ENCODE measurements at regions not wholly inside any gene's neighbourhood (a gene's known extent, or its start where the extent isn't known, plus 50 kb on each side); places are given as distances from the start of the nearest gene placed in this dataset.

DNA sequence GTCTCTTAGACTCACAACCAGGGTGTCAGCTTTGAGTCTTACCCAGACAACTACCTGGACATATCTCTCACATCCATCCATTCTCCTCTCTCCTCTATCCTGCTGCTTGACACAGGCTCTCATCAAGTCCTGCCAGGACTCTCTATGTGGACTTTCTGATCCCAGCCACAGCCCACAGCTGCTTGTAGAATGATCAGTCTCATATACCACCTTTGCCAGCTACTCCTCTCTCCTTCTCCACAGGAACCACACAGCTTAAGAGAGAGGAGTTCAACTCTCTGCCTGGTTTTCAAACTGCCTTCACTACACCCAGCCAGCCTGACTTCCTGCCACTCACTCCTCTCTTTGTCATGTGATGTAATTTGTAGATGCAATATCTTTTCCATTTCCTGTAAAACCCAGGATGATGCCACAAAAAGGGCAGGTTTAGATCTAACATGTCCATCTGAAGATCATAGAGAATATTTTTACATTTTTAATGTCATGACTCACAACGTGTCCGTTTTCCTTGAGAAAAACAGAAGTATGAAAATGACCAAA, 154.0 kb downstream of the RAB11FIP2 start:
- intact Hi-C loops (cut with DNase I, micrococcal nuclease): no loop called here
- POLR2A ChIA-PET: no interaction called here
- ATAC-seq (peak; percentile 36), DNase-seq (no peak)
- Mint-ChIP-seq H3K27ac (no peak overlapping the region), H3K4me3 (no peak overlapping the region), H3K4me1 (peaks cover 5% of the 10 kb centered on the region), H3K9me3 (ENCODE audit: low read depth) (no peaks in the 10 kb centered on the region), H3K27me3 (peaks cover 15% of the 10 kb centered on the region), H3K36me3 (ENCODE audit: low read depth) (no peaks in the 10 kb centered on the region)
- CTCF ChIA-PET: no interaction called here

GRCh38 chr10:117894339-117894738, 152.4 kb downstream of the RAB11FIP2 start:
- no peak overlapping the region for H3K27ac Mint-ChIP-seq
- H3K9me3 Mint-ChIP-seq (ENCODE audit: low read depth): no peaks in the 10 kb centered on the region
- peaks cover 5% of the 10 kb centered on the region for H3K4me1 Mint-ChIP-seq
- ChIA-PET POLR2A (no interaction called here), CTCF (interaction anchor here (1.0 kb wide), 1 partner anchor 130 kb away, joined by 3 read pairs; no protein-coding TSS in a partner anchor)
- ATAC-seq (no peak), DNase-seq (no peak)
- H3K27me3 Mint-ChIP-seq: peaks cover 15% of the 10 kb centered on the region
- no peaks in the 10 kb centered on the region for H3K36me3 Mint-ChIP-seq (ENCODE audit: low read depth)
- no peak overlapping the region for H3K4me3 Mint-ChIP-seq
- intact Hi-C loops (cut with DNase I, micrococcal nuclease): no loop called here

- Mint-ChIP-seq H3K36me3 (ENCODE audit: low read depth) (no peaks in the 10 kb centered on the region), H3K4me3 (no peak overlapping the region), H3K4me1 (peaks cover 5% of the 10 kb centered on the region), H3K27ac (no peak overlapping the region), H3K9me3 (ENCODE audit: low read depth) (no peaks in the 10 kb centered on the region), H3K27me3 (peaks cover 13% of the 10 kb centered on the region)
- CTCF ChIA-PET: interaction anchor here (0.8 kb wide), 1 partner anchor 15 kb away, joined by 3 read pairs; no protein-coding TSS in a partner anchor
- intact Hi-C loops (cut with DNase I, micrococcal nuclease): no loop called here
- DNase-seq (no peak), ATAC-seq (no peak)
- POLR2A ChIA-PET: no interaction called here
These were observed 150.2 kb downstream of the RAB11FIP2 start for GRCh38 chr10:117896517-117896916.

DNA sequence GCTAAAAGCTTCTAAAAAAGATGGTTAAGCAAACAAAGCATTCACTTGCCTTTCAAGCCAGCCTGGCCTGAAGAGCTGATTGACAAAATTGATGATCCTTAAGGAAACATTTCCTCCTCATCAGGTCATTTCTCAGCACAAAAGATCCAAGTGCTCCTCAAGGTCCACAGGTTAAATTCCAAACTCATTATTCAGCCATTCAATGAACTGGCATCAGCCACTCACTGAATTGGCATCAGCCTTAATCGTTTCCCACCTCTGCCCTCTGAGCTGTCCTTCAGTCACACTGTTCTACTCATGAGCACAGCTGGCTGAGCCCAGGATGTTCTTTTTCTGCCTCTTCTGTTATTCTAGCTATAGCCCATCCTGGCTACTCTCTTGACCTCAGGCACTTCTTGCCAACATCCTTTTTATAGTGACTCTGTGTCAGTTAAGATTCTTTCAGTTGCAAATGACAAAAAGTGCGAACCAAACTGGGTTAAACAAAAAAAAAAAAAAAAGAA, 147.5 kb downstream of the RAB11FIP2 start:
- intact Hi-C loops (cut with DNase I, micrococcal nuclease): no loop called here
- Mint-ChIP-seq H3K36me3 (ENCODE audit: low read depth) (no peaks in the 10 kb centered on the region), H3K27me3 (peaks cover 16% of the 10 kb centered on the region), H3K4me3 (no peak overlapping the region), H3K27ac (no peak overlapping the region), H3K9me3 (ENCODE audit: low read depth) (no peaks in the 10 kb centered on the region), H3K4me1 (no peaks in the 10 kb centered on the region)
- ChIA-PET CTCF (interaction anchor here (0.5 kb wide), 1 partner anchor 461 kb away, joined by 3 read pairs; no protein-coding TSS in a partner anchor), POLR2A (no interaction called here)
- ATAC-seq (no peak), DNase-seq (no peak)

DNA sequence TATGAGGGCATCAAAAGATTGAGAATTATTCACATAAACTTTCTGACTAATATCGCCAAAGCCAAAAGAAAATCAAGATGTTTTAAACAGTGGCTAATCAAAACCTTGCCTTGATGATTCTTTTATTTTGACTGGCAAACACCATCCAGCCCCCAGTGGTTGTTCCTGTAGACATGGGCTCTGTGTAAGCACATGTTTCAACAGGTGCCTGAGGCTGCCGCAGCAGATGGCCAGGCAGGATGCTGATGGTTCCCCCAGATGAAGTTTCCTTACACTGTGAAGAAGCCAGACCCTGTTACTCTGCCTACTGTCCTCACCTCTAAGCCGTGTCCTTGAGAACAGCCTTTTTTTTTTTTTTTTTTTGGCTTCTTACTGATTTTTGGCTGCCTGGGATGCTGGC, 146.5 kb downstream of the RAB11FIP2 start:
- H3K27me3 Mint-ChIP-seq: peaks cover 22% of the 10 kb centered on the region
- no peak for DNase-seq
- ChIA-PET POLR2A (no interaction called here), CTCF (no interaction called here)
- no peaks in the 10 kb centered on the region for H3K9me3 Mint-ChIP-seq (ENCODE audit: low read depth)
- intact Hi-C loops (cut with DNase I, micrococcal nuclease): no loop called here
- no peaks in the 10 kb centered on the region for H3K4me1 Mint-ChIP-seq
- no peak overlapping the region for H3K27ac Mint-ChIP-seq
- no peak for ATAC-seq
- H3K4me3 Mint-ChIP-seq: no peak overlapping the region
- no peaks in the 10 kb centered on the region for H3K36me3 Mint-ChIP-seq (ENCODE audit: low read depth)

GRCh38 chr10:117903854-117904253, 142.9 kb downstream of the RAB11FIP2 start:
- ATAC-seq (no peak), DNase-seq (no peak)
- no peak overlapping the region for H3K4me3 Mint-ChIP-seq
- H3K36me3 Mint-ChIP-seq (ENCODE audit: low read depth): no peaks in the 10 kb centered on the region
- ChIA-PET CTCF (interaction anchor here (0.7 kb wide), 1 partner anchor 189 kb away, joined by 3 read pairs; no protein-coding TSS in a partner anchor), POLR2A (no interaction called here)
- intact Hi-C loops (cut with DNase I, micrococcal nuclease): no loop called here
- H3K27ac Mint-ChIP-seq: no peak overlapping the region
- H3K9me3 Mint-ChIP-seq (ENCODE audit: low read depth): no peaks in the 10 kb centered on the region
- no peaks in the 10 kb centered on the region for H3K4me1 Mint-ChIP-seq
- peaks cover 27% of the 10 kb centered on the region for H3K27me3 Mint-ChIP-seq

- Mint-ChIP-seq H3K4me1 (no peaks in the 10 kb centered on the region), H3K9me3 (ENCODE audit: low read depth) (no peaks in the 10 kb centered on the region), H3K36me3 (ENCODE audit: low read depth) (no peaks in the 10 kb centered on the region), H3K4me3 (no peak overlapping the region), H3K27me3 (peaks cover 27% of the 10 kb centered on the region), H3K27ac (no peak overlapping the region)
- DNase-seq: no peak
- ChIA-PET CTCF (interaction anchor here (0.6 to 0.7 kb wide), 2 partner anchors 304 to 643 kb away, joined by 3 read pairs; no protein-coding TSS in a partner anchor), POLR2A (no interaction called here)
- ATAC-seq: no peak
- intact Hi-C loops (cut with DNase I, micrococcal nuclease): no loop called here
These were observed 141.3 kb downstream of the RAB11FIP2 start for GRCh38 chr10:117905404-117905803.

DNA sequence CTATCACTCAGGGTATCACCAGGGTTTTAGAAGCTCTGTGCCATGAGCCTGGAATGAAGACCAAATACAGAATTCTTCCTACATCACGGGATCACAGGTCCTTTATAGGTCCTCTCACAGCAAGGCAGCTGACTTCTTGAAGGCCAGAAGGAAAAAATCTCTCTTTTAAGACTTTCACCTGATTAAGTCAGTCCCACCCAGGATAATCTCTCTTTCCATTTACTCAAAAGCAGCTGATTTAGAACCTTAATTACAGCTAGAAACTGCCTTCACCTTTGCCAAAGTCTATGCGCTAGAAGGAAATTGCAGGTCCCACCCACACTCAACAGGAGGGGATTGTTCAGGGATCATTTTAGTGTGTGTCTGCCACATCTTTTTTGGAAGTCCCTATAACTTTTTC, 135.1 kb downstream of the RAB11FIP2 start:
- ChIA-PET POLR2A (no interaction called here), CTCF (interaction anchor here (0.7 to 1.1 kb wide), 3 partner anchors 8 to 143 kb away, joined by 3 to 4 read pairs (median 3); no protein-coding TSS in a partner anchor)
- no peak overlapping the region for H3K4me3 Mint-ChIP-seq
- H3K4me1 Mint-ChIP-seq: no peaks in the 10 kb centered on the region
- no peaks in the 10 kb centered on the region for H3K36me3 Mint-ChIP-seq (ENCODE audit: low read depth)
- H3K9me3 Mint-ChIP-seq (ENCODE audit: low read depth): no peaks in the 10 kb centered on the region
- DNase-seq (no peak), ATAC-seq (no peak)
- H3K27me3 Mint-ChIP-seq: peaks cover 30% of the 10 kb centered on the region
- no peak overlapping the region for H3K27ac Mint-ChIP-seq
- intact Hi-C loops (cut with DNase I, micrococcal nuclease): no loop called here

- intact Hi-C loops (cut with DNase I, micrococcal nuclease): no loop called here
- Mint-ChIP-seq H3K27me3 (peaks cover 25% of the 10 kb centered on the region), H3K9me3 (ENCODE audit: low read depth) (no peaks in the 10 kb centered on the region), H3K4me1 (no peaks in the 10 kb centered on the region), H3K27ac (no peak overlapping the region), H3K4me3 (no peak overlapping the region), H3K36me3 (ENCODE audit: low read depth) (no peaks in the 10 kb centered on the region)
- no peak for ATAC-seq
- ChIA-PET POLR2A (no interaction called here), CTCF (no interaction called here)
- DNase-seq: no peak
These were observed 132.4 kb downstream of the RAB11FIP2 start for GRCh38 chr10:117914334-117914733.

- intact Hi-C loops (cut with DNase I, micrococcal nuclease): no loop called here
- H3K9me3 Mint-ChIP-seq (ENCODE audit: low read depth): no peaks in the 10 kb centered on the region
- H3K4me3 Mint-ChIP-seq: no peak overlapping the region
- ChIA-PET CTCF (no interaction called here), POLR2A (no interaction called here)
- DNase-seq (no peak), ATAC-seq (no peak)
- no peak overlapping the region for H3K27ac Mint-ChIP-seq
- no peaks in the 10 kb centered on the region for H3K4me1 Mint-ChIP-seq
- no peaks in the 10 kb centered on the region for H3K36me3 Mint-ChIP-seq (ENCODE audit: low read depth)
- peaks cover 5% of the 10 kb centered on the region for H3K27me3 Mint-ChIP-seq
These were observed 125.8 kb downstream of the RAB11FIP2 start for GRCh38 chr10:117920956-117921355.

DNA sequence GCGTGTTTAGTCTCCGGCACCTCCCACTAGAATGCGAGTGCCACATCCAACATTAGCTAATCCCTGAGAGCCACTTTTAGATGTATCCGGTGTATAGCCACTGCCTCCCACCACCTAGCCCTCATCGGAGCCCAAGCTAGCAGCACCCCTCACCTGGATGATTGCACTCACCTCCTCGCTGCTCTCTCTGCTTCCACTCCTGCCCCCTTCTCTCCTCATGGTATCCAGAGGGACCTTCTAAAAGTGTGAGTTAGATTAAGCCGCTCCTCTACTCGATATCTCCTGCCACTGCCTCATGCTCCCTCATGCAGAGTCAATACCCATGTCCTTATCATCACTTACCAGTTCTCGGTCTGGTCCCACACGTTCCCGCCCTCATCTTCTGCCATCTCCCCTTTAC, 125.3 kb downstream of the RAB11FIP2 start:
- ChIA-PET POLR2A (no interaction called here), CTCF (no interaction called here)
- Mint-ChIP-seq H3K27ac (no peak overlapping the region), H3K4me3 (no peak overlapping the region), H3K9me3 (ENCODE audit: low read depth) (no peaks in the 10 kb centered on the region), H3K36me3 (ENCODE audit: low read depth) (no peaks in the 10 kb centered on the region), H3K4me1 (no peaks in the 10 kb centered on the region), H3K27me3 (peaks cover 3% of the 10 kb centered on the region)
- DNase-seq (no peak), ATAC-seq (no peak)
- intact Hi-C loops (cut with DNase I, micrococcal nuclease): no loop called here

DNA sequence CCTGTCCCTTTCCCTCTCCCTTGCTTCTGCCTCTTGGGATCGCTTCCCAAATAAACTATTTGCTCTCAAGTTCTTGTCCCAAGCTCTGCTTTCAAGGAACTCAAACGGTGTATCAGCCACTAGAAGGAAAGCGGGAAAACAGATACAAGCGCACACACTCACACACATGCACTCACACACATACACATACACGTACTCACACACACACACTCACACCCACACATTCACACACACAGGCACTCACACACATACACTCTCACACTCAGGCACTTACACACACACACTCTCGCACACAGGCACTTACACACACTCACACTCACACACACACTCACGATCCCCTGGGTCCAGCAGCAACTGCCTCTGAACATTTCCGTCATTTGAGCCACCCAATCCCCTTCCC, 121.9 kb downstream of the RAB11FIP2 start:
- ChIA-PET POLR2A (no interaction called here), CTCF (no interaction called here)
- H3K27me3 Mint-ChIP-seq: peaks cover 7% of the 10 kb centered on the region
- no peaks in the 10 kb centered on the region for H3K36me3 Mint-ChIP-seq (ENCODE audit: low read depth)
- no peak overlapping the region for H3K4me3 Mint-ChIP-seq
- intact Hi-C loops (cut with DNase I, micrococcal nuclease): no loop called here
- no peaks in the 10 kb centered on the region for H3K4me1 Mint-ChIP-seq
- no peak overlapping the region for H3K27ac Mint-ChIP-seq
- DNase-seq: no peak
- no peak for ATAC-seq
- H3K9me3 Mint-ChIP-seq (ENCODE audit: low read depth): no peaks in the 10 kb centered on the region
